Loucy (cell line): ENCODE measurements at regions not wholly inside any gene's neighbourhood (a gene's known extent, or its start where the extent isn't known, plus 50 kb on each side); places are given as distances from the start of the nearest gene placed in this dataset.

Source experiments
- H2AFZ ChIP-seq: fragments of 200-600 bp; sonication (generic); 2 replicates; pipeline ENCODE4 v1.6.0; 2016; ENCODE audit warnings: antibody characterized with exemption, mild to moderate bottlenecking, low read length, moderate library complexity
- H3F3A ChIP-seq: fragments of 200-600 bp; 2 replicates; pipeline ENCODE4 v1.6.0; 2016; ENCODE audit warnings: antibody characterized with exemption, low read depth, mild to moderate bottlenecking
- H3K27me3 ChIP-seq: fragments of 200-600 bp; sonication (generic); 2 replicates; pipeline ENCODE4 v1.6.1; 2014; ENCODE audit warnings: low read length, mild to moderate bottlenecking; ENCODE audit not compliant: insufficient read depth, poor library complexity, severe bottlenecking
- H3K36me3 ChIP-seq: fragments of 200-600 bp; sonication (generic); 2 replicates; pipeline ENCODE4 v1.6.1; 2016; ENCODE audit warnings: low read length; ENCODE audit not compliant: insufficient read depth
- H3K4me1 ChIP-seq: fragments of 200-600 bp; sonication (generic); 2 replicates; pipeline ENCODE4 v1.5.1; 2014; ENCODE audit warnings: low read length, mild to moderate bottlenecking; ENCODE audit not compliant: insufficient read depth, poor library complexity, severe bottlenecking
- H3K4me2 ChIP-seq: fragments of 200-600 bp; sonication (generic); 2 replicates; pipeline ENCODE4 v1.6.0; 2014; ENCODE audit warnings: antibody characterized with exemption, low read length, low read depth, mild to moderate bottlenecking; ENCODE audit not compliant: poor library complexity, severe bottlenecking
- H3K4me3 ChIP-seq: fragments of 200-600 bp; sonication (generic); 2 replicates; pipeline ENCODE4 v1.5.1; 2014; ENCODE audit warnings: low read length, mild to moderate bottlenecking, mixed read lengths; ENCODE audit not compliant: poor library complexity, severe bottlenecking
- H3K79me2 ChIP-seq: fragments of 200-600 bp; sonication (generic); 2 replicates; pipeline ENCODE4 v1.6.1; 2014; ENCODE audit warnings: low read length; ENCODE audit not compliant: insufficient read depth
- H3K9ac ChIP-seq: fragments of 200-600 bp; sonication (generic); 2 replicates; pipeline ENCODE4 v1.6.0; 2014; ENCODE audit warnings: mild to moderate bottlenecking, low read depth, low read length, moderate library complexity; ENCODE audit not compliant: poor library complexity, severe bottlenecking
- H3K9me2 ChIP-seq: fragments of 200-600 bp; sonication (generic); replicated peaks from 2 replicates; pipeline ENCODE4 v1.6.1; 2016; ENCODE audit warnings: low read depth, low read length, mixed read lengths
- H3K9me3 ChIP-seq: fragments of 200-600 bp; sonication (generic); 2 replicates; pipeline ENCODE4 v1.6.1; 2014; ENCODE audit warnings: mild to moderate bottlenecking, antibody characterized with exemption, low read length, low read depth; ENCODE audit not compliant: insufficient read depth
- H4K20me1 ChIP-seq: fragments of 200-600 bp; sonication (generic); 2 replicates; pipeline ENCODE4 v1.6.0; 2014; ENCODE audit warnings: antibody characterized with exemption, low read length, mild to moderate bottlenecking; ENCODE audit not compliant: insufficient read depth, poor library complexity, severe bottlenecking
- EZH2phosphoT487 ChIP-seq: fragments of 200-600 bp; IDR thresholded peaks from 2 replicates; pipeline ENCODE4 v1.6.1; 2018; ENCODE audit warnings: antibody characterized with exemption, mild to moderate bottlenecking, moderate library complexity, borderline replicate concordance
- TF ChIP-seq, protein P1 (sequence below): fragments of 200-600 bp; sonication (generic); conservative IDR thresholded peaks from 2 replicates; pipeline ENCODE4 v1.5.1; 2014; ENCODE audit warnings: mild to moderate bottlenecking, antibody characterized with exemption, low read length

DNA sequence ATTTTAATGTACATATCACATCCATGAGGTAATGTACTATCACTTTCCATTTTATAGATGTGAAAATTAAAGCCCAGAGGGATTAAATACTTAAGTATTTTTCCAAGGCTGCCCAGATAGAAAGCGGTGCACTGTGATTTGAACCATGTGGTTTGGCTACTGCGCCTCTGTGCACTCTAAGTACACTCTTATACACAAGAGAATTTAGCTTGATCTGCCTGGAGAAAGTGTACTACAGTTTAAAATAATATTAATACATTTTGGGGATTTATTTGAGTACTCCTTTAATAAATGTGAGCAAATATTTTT is 360.4 kb upstream of the ACTBL2 start:
- H3K4me3 ChIP-seq, result no peak overlapping the region
- no peaks in the 10 kb centered on the region for H3K4me1 ChIP-seq
- H3F3A ChIP-seq, result no peaks in the 10 kb centered on the region
- H2AFZ ChIP-seq, result no peak overlapping the region
- no peaks in the 10 kb centered on the region for H3K9me2 ChIP-seq
- no peaks in the 10 kb centered on the region for H3K79me2 ChIP-seq
- no peaks in the 10 kb centered on the region for H4K20me1 ChIP-seq
- no peak for TF ChIP-seq EZH2phosphoT487
- TF ChIP-seq, protein P1, sequence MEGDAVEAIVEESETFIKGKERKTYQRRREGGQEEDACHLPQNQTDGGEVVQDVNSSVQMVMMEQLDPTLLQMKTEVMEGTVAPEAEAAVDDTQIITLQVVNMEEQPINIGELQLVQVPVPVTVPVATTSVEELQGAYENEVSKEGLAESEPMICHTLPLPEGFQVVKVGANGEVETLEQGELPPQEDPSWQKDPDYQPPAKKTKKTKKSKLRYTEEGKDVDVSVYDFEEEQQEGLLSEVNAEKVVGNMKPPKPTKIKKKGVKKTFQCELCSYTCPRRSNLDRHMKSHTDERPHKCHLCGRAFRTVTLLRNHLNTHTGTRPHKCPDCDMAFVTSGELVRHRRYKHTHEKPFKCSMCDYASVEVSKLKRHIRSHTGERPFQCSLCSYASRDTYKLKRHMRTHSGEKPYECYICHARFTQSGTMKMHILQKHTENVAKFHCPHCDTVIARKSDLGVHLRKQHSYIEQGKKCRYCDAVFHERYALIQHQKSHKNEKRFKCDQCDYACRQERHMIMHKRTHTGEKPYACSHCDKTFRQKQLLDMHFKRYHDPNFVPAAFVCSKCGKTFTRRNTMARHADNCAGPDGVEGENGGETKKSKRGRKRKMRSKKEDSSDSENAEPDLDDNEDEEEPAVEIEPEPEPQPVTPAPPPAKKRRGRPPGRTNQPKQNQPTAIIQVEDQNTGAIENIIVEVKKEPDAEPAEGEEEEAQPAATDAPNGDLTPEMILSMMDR, result no peak
- no peaks in the 10 kb centered on the region for H3K36me3 ChIP-seq
- H3K9ac ChIP-seq, result no peak overlapping the region
- H3K27me3 ChIP-seq, result no peaks in the 10 kb centered on the region
- H3K4me2 ChIP-seq, result no peak overlapping the region
- H3K9me3 ChIP-seq, result no peaks in the 10 kb centered on the region

DNA sequence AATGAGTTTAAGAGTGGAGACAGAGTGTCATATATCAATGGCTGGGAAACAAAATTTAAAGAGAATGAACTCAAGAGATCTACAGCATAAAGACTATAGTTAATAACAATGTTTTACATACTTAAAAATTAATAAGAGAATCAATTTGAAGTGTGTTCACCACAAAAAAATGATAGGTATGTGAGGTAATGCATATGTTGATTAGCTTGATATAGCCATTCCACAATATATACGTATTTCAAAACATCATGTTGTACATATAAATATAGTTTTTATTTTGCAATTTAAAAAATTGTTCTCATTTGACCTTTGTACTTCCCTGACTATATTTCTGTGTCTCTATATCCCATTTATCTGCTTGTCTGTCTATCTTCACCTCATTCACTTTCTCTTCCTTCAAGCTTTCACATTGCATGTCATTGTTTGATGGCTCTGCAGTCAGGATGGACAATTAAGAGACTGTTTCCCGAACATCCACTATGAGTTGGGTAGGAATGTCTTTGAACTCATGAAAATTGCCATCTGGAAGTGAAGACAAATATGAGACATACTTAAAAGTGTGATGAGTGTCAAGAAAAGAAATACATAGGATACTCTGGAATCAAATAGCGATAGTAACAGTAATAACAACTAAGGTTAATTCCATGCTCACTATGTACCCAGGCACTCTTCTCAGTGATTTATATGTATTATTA is 359.9 kb upstream of the ACTBL2 start:
- no peaks in the 10 kb centered on the region for H3F3A ChIP-seq

DNA sequence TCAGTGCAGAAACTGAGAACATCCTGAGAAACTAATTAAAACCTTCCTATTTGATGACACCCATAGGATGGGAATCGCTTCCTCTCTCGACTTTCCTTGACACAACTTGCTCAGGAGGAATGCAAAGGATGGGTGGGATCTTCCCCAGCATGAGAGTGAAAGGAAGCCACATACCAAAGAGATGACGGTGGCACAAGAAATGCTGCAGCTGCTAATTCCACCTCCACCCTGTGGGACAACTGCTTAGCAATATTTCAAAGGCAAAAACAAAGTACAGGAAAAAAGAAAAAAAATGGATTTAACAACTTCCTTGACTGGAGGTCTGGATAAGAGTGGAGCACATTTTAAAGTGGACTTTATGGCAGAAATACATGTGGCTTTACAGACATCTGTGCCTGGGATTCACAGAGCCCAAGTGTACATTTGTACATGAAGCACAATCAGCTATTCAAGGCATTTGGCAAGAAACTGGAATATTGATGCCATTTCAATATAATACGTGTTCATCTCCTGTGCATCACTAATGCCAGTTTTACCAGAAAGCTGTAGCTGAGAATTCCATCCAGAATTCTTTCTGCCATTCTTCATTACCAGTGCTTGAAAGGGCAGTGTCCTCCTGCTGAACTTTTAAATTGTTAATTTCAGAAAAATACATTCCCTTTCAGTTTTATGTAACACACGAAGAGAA is 359.2 kb upstream of the ACTBL2 start:
- no peak overlapping the region for H3K4me3 ChIP-seq
- no peaks in the 10 kb centered on the region for H3K27me3 ChIP-seq
- no peaks in the 10 kb centered on the region for H3K9me3 ChIP-seq
- no peak for TF ChIP-seq EZH2phosphoT487
- TF ChIP-seq, protein P1, result no peak
- no peak overlapping the region for H3K9ac ChIP-seq
- H3K9me2 ChIP-seq, result no peaks in the 10 kb centered on the region
- no peaks in the 10 kb centered on the region for H3K36me3 ChIP-seq
- no peaks in the 10 kb centered on the region for H3K79me2 ChIP-seq
- H2AFZ ChIP-seq, result no peak overlapping the region
- H3K4me2 ChIP-seq, result no peak overlapping the region
- H4K20me1 ChIP-seq, result no peaks in the 10 kb centered on the region
- H3K4me1 ChIP-seq, result no peaks in the 10 kb centered on the region
- H3F3A ChIP-seq, result no peaks in the 10 kb centered on the region

More for the DNA sequence above, 359.9 kb upstream of the ACTBL2 start:
- H4K20me1 ChIP-seq, result no peaks in the 10 kb centered on the region
- no peaks in the 10 kb centered on the region for H3K27me3 ChIP-seq
- H3K9ac ChIP-seq, result no peak overlapping the region
- no peak overlapping the region for H3K4me3 ChIP-seq
- TF ChIP-seq, protein P1, result no peak
- no peaks in the 10 kb centered on the region for H3K36me3 ChIP-seq
- no peaks in the 10 kb centered on the region for H3K79me2 ChIP-seq
- H3K4me2 ChIP-seq, result no peak overlapping the region
- no peaks in the 10 kb centered on the region for H3K9me3 ChIP-seq
- H3K4me1 ChIP-seq, result no peaks in the 10 kb centered on the region
- H2AFZ ChIP-seq, result no peak overlapping the region
- H3K9me2 ChIP-seq, result no peaks in the 10 kb centered on the region
